CD4-positive, alpha-beta memory T cell (primary cell): ENCODE measurements at regions not wholly inside any gene's neighbourhood (a gene's known extent, or its start where the extent isn't known, plus 50 kb on each side); places are given as distances from the start of the nearest gene placed in this dataset.

Experiments used
- CTCF ChIA-PET: fragments of 350-600 bp; sonication (Branson Sonifier 250); formaldehyde crosslinking; loops from one replicate; lab custom pipeline; 2021; ENCODE audit warnings: inconsistent platforms; ENCODE audit not compliant: partially characterized antibody; lab: Charles Lee
- POLR2A ChIA-PET: fragments of 350-600 bp; sonication (Branson Sonifier 250); formaldehyde crosslinking; loops from one replicate; lab custom pipeline; 2021; ENCODE audit not compliant: partially characterized antibody; lab: Charles Lee
- DNase-seq, 5 donors: peaks; one replicate each; pipeline versions ENCODE4 v3.0.0 to v3.0.0-alpha.2; 2020 to 2022; ENCODE audit warnings: mixed read lengths in 1 of 5
- H3K27ac ChIP-seq: one replicate; pipeline ENCODE4 v1.7.0; 2013; ENCODE audit warnings: low read depth, low read length
- H3K27me3 ChIP-seq: 2 replicates; pipeline ENCODE4 v1.7.0; 2013; ENCODE audit warnings: mild to moderate bottlenecking, low read length, moderate library complexity; ENCODE audit not compliant: insufficient read depth
- H3K36me3 ChIP-seq: 2 replicates; pipeline ENCODE4 v1.7.0; 2013; ENCODE audit warnings: mild to moderate bottlenecking, low read length, moderate library complexity; ENCODE audit not compliant: insufficient read depth
- H3K4me1 ChIP-seq: 2 replicates; pipeline ENCODE4 v1.7.0; 2013; ENCODE audit warnings: mild to moderate bottlenecking, low read length, moderate library complexity; ENCODE audit not compliant: insufficient read depth
- H3K4me3 ChIP-seq, 2 donors: one replicate each; pipeline ENCODE4 v1.7.0; 2013; ENCODE audit warnings: low read length in 2 of 2, mild to moderate bottlenecking in 1 of 2
- H3K9me3 ChIP-seq, 2 donors: one replicate each; pipeline ENCODE4 v1.7.0; 2013; ENCODE audit warnings: low read length in 2 of 2, control low read depth in 1 of 2; ENCODE audit not compliant: control insufficient read depth in 1 of 2
- H3K27ac Mint-ChIP-seq, 7 donors: one replicate each; pipeline ENCODE4 v1.8.0; 2020 to 2021; ENCODE audit warnings: mixed read lengths in 7 of 7, mild to moderate bottlenecking in 6 of 7, inconsistent platforms in 3 of 7, moderate library complexity in 3 of 7
- H3K27me3 Mint-ChIP-seq, 2 donors: one replicate each; pipeline ENCODE4 v1.8.0; 2020 to 2021; ENCODE audit warnings: mixed read lengths in 2 of 2
- H3K36me3 Mint-ChIP-seq, 2 donors: one replicate each; pipeline ENCODE4 v1.8.0; 2020 to 2021; ENCODE audit warnings: mixed read lengths in 2 of 2, inconsistent platforms in 1 of 2, mild to moderate bottlenecking in 1 of 2
- H3K4me1 Mint-ChIP-seq, 4 donors: one replicate each; pipeline ENCODE4 v1.8.0; 2020 to 2021; ENCODE audit warnings: mixed read lengths in 4 of 4, mild to moderate bottlenecking in 1 of 4
- H3K4me3 Mint-ChIP-seq, 8 donors: one replicate each; pipeline ENCODE4 v1.8.0; 2020 to 2021; ENCODE audit warnings: mixed read lengths in 8 of 8, mild to moderate bottlenecking in 7 of 8, moderate library complexity in 6 of 8, inconsistent platforms in 3 of 8
- H3K9me3 Mint-ChIP-seq, 8 donors: one replicate each; pipeline ENCODE4 v1.8.0; 2020 to 2021; ENCODE audit warnings: mixed read lengths in 8 of 8, mild to moderate bottlenecking in 5 of 8, inconsistent platforms in 3 of 8, moderate library complexity in 1 of 8
- intact Hi-C: fragments of 100-400 bp; cut with micrococcal nuclease; formaldehyde crosslinking; loops from one replicate; pipeline ENCODE4 v1.15.1; 2023

GRCh38 chr14:26281280-26281998, 316.4 kb downstream of the NOVA1 start:
- Mint-ChIP-seq H3K27ac (no peak overlapping the region), H3K4me1 (no peaks in the 10 kb centered on the region), H3K27me3 (no peaks in the 10 kb centered on the region), H3K9me3 (peaks cover 0 to 34% (median 8%) of the 10 kb centered on the region in 8 donors), H3K4me3 (no peak overlapping the region), H3K36me3 (no peaks in the 10 kb centered on the region)
- Histone ChIP-seq H3K4me3 (no peak overlapping the region), H3K27ac (no peak overlapping the region), H3K27me3 (no peaks in the 10 kb centered on the region), H3K4me1 (no peaks in the 10 kb centered on the region), H3K36me3 (no peaks in the 10 kb centered on the region), H3K9me3 (no peaks in the 10 kb centered on the region)
- POLR2A ChIA-PET, result no interaction called here
- DNase-seq, result no peak
- intact Hi-C loops, result no loop called here
- CTCF ChIA-PET, result no interaction called here

DNA sequence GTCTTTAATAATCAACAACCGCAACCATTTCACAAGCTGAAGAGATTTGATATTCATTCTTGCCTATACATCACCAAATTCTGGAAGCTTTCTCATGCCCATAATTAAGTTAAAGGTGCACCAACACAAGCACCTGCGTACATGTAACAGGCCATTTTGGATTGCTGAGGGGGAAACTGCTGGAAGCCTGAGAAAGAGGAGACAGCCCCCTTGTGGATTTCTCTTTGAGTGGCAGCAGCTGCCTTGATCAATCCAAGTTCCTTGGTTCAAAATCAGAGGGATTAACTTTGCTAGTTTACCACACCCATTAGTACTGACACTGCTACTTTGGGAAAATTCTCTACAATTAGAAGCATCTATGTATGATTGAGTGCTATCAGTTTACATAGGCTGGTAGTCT, 321.1 kb downstream of the NOVA1 start:
- no peaks in the 10 kb centered on the region for H3K4me1 Mint-ChIP-seq

DNA sequence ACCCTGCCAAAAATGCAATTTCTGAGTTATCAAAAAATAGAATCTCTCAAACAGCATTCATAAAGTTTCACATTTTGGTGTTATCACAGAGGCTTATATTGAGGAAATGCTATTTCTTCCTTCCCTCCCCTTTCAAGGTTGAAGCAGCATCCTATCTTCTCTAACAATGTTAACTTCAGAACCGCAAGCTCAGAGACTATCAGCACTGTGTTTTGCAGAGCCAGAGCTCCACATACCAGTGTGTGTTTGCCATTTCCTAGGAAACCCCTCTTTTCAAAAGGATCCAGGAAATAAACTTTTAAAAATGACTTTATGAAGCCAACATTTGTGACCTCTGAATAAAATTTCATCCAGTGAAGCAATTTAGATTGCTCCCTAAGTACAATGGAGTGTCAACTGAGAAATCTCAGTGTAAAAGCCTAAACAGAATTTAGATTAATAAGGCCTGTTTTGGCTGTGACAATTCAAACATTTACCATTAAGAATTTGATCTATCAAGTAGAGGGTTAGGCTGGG, 332.6 kb downstream of the NOVA1 start:
- Mint-ChIP-seq H3K4me3 (no peak overlapping the region), H3K36me3 (no peaks in the 10 kb centered on the region), H3K4me1 (no peaks in the 10 kb centered on the region), H3K27me3 (no peaks in the 10 kb centered on the region), H3K9me3 (peaks cover 0 to 47% (median 17%) of the 10 kb centered on the region in 8 donors), H3K27ac (no peak overlapping the region)
- Histone ChIP-seq H3K4me1 (no peaks in the 10 kb centered on the region), H3K4me3 (no peak overlapping the region), H3K36me3 (no peaks in the 10 kb centered on the region), H3K27ac (no peak overlapping the region), H3K9me3 (no peaks in the 10 kb centered on the region), H3K27me3 (no peaks in the 10 kb centered on the region)
- DNase-seq, result no peak
- intact Hi-C loops, result no loop called here
- ChIA-PET CTCF (no interaction called here), POLR2A (no interaction called here)

More for the DNA sequence above, 321.1 kb downstream of the NOVA1 start:
- H3K27ac ChIP-seq, result no peak overlapping the region
- H3K36me3 ChIP-seq, result no peaks in the 10 kb centered on the region
- no peaks in the 10 kb centered on the region for H3K27me3 Mint-ChIP-seq
- H3K9me3 Mint-ChIP-seq, result peaks cover under 1 to 27% (median 12%) of the 10 kb centered on the region in 8 donors
- H3K36me3 Mint-ChIP-seq, result peaks cover 0 to 3% of the 10 kb centered on the region in 2 donors
- H3K27ac Mint-ChIP-seq, result no peak overlapping the region
- intact Hi-C loops, result no loop called here
- ChIA-PET CTCF (no interaction called here), POLR2A (no interaction called here)
- H3K27me3 ChIP-seq, result no peaks in the 10 kb centered on the region
- H3K9me3 ChIP-seq, result no peaks in the 10 kb centered on the region
- H3K4me3 Mint-ChIP-seq, result no peak overlapping the region
- H3K4me3 ChIP-seq, result no peak overlapping the region
- H3K4me1 ChIP-seq, result no peaks in the 10 kb centered on the region
- no peak for DNase-seq

DNA sequence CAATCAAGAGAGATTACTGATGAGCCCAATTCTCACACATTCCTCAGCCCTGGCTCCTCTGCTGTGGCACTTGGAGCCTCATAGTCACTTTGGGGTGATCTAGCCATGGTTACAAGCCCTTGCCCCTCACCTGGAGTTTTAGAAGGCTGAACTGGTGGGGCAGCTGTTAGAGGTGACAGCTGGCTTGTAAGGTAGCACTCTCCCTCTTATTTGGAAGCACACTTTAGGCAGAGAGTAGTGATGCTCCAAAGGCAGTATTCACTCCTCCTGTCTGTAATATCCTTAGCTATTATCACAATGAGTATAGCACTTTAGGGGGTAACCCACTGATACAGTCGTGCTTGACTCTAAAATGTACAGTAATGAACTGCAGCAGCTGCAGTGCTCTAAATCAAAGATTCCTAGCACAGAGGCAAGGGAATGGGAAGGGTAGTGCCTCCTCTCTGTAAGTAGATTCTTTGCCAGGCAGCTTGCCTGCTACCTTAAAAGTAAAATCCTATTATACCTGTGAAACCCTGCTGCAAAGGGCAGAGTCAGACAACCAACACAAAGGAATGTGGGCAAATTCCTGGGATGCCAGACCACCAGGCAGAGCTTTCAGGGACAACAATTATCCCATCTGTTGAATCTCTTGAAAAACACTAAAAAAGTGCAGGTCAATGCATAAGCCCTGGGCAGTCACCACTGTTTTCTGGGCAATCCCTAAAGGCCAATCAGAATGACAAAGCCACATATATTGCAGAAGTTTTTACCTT, 336.3 kb downstream of the NOVA1 start:
- no peak overlapping the region for H3K27ac Mint-ChIP-seq
- no peaks in the 10 kb centered on the region for H3K27me3 Mint-ChIP-seq
- POLR2A ChIA-PET, result no interaction called here
- H3K36me3 Mint-ChIP-seq, result no peaks in the 10 kb centered on the region
- peaks cover 0 to 5% of the 10 kb centered on the region in 2 donors for H3K9me3 ChIP-seq
- H3K4me1 ChIP-seq, result no peaks in the 10 kb centered on the region
- intact Hi-C loops, result no loop called here
- H3K27ac ChIP-seq, result no peak overlapping the region
- no peaks in the 10 kb centered on the region for H3K4me1 Mint-ChIP-seq
- no peak overlapping the region for H3K4me3 Mint-ChIP-seq
- peaks cover 4 to 29% (median 8%) of the 10 kb centered on the region in 8 donors for H3K9me3 Mint-ChIP-seq
- CTCF ChIA-PET, result no interaction called here
- no peaks in the 10 kb centered on the region for H3K27me3 ChIP-seq
- H3K4me3 ChIP-seq, result no peak overlapping the region
- H3K36me3 ChIP-seq, result no peaks in the 10 kb centered on the region
- no peak for DNase-seq

DNA sequence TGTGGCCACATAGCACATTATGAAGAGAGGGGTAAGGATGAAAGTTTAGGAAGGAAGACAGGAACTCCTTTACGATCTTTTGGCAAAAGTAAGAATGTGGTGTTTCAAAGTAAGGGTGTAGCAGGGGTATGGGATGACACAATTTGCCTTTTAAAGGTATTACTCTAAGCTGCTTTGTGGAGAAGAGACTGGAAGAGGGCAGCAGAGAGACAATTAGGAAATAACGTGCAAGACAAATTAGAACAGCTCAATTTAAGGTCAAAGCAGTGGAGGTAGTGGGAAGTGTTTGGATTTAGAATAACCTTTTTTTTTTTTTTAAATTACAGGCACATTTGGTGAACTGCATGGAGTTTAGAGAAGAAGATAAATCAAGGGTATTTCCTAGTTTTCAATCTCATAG, 342.6 kb downstream of the NOVA1 start:
- H3K36me3 Mint-ChIP-seq, result no peaks in the 10 kb centered on the region
- CTCF ChIA-PET, result no interaction called here

GRCh38 chr14:26252176-26252575, 345.7 kb downstream of the NOVA1 start:
- DNase-seq, result no peak
- Mint-ChIP-seq H3K4me3 (no peak overlapping the region), H3K27me3 (no peaks in the 10 kb centered on the region), H3K9me3 (peaks cover 3 to 44% (median 21%) of the 10 kb centered on the region in 8 donors), H3K4me1 (no peaks in the 10 kb centered on the region), H3K36me3 (no peaks in the 10 kb centered on the region), H3K27ac (no peak overlapping the region)
- no peaks in the 10 kb centered on the region for H3K36me3 ChIP-seq
- no peaks in the 10 kb centered on the region for H3K27me3 ChIP-seq
- intact Hi-C loops, result no loop called here
- no peaks in the 10 kb centered on the region for H3K9me3 ChIP-seq
- no peak overlapping the region for H3K27ac ChIP-seq
- no peaks in the 10 kb centered on the region for H3K4me1 ChIP-seq
- CTCF ChIA-PET, result no interaction called here
- H3K4me3 ChIP-seq, result no peak overlapping the region
- POLR2A ChIA-PET, result no interaction called here

More for the DNA sequence above, 342.6 kb downstream of the NOVA1 start:
- H3K9me3 ChIP-seq, result peaks cover 0 to 5% of the 10 kb centered on the region in 2 donors
- no peaks in the 10 kb centered on the region for H3K4me1 ChIP-seq
- no peak overlapping the region for H3K27ac ChIP-seq
- no peak for DNase-seq
- POLR2A ChIA-PET, result no interaction called here
- no peak overlapping the region for H3K27ac Mint-ChIP-seq
- no peaks in the 10 kb centered on the region for H3K4me1 Mint-ChIP-seq
- peaks cover 7 to 30% (median 14%) of the 10 kb centered on the region in 8 donors for H3K9me3 Mint-ChIP-seq
- H3K4me3 Mint-ChIP-seq, result no peak overlapping the region
- H3K36me3 ChIP-seq, result no peaks in the 10 kb centered on the region
- intact Hi-C loops, result no loop called here
- H3K27me3 Mint-ChIP-seq, result no peaks in the 10 kb centered on the region
- no peak overlapping the region for H3K4me3 ChIP-seq
- no peaks in the 10 kb centered on the region for H3K27me3 ChIP-seq

- H3K4me3 Mint-ChIP-seq, result no peak overlapping the region
- CTCF ChIA-PET, result no interaction called here
- intact Hi-C loops, result no loop called here
- H3K4me3 ChIP-seq, result no peak overlapping the region
- H3K9me3 Mint-ChIP-seq, result peaks cover 0 to 18% (median 8%) of the 10 kb centered on the region in 8 donors
- POLR2A ChIA-PET, result no interaction called here
- no peaks in the 10 kb centered on the region for H3K36me3 ChIP-seq
- H3K27ac ChIP-seq, result no peak overlapping the region
- no peaks in the 10 kb centered on the region for H3K27me3 Mint-ChIP-seq
- no peaks in the 10 kb centered on the region for H3K27me3 ChIP-seq
- no peak overlapping the region for H3K27ac Mint-ChIP-seq
- no peak for DNase-seq
- H3K4me1 ChIP-seq, result no peaks in the 10 kb centered on the region
- H3K4me1 Mint-ChIP-seq, result no peaks in the 10 kb centered on the region
- H3K9me3 ChIP-seq, result no peaks in the 10 kb centered on the region
- no peaks in the 10 kb centered on the region for H3K36me3 Mint-ChIP-seq
Observed at GRCh38 chr14:26233118-26233517, 364.7 kb downstream of the NOVA1 start.
